ENCODE measurements at regions not wholly inside any gene's neighbourhood (a gene's known extent, or its start where the extent isn't known, plus 50 kb on each side); places are given as distances from the start of the nearest gene placed in this dataset.
A peak's percentile ranks its signal among the peaks of the same experiment; 100 is the strongest.
"Not testable (repeated sequence)": the region's sequence is repeated elsewhere in the genome, so short reads cannot be mapped to it uniquely, and the experiment has no call there.

GRCh38 chr18:6525604-6526003, 110.9 kb upstream of the L3MBTL4 start:
- H3K27me3 ChIP-seq (ENCODE audit: control insufficient read depth, low read length), result no peaks in the 10 kb centered on the region
- no peak for TF ChIP-seq EZH2phosphoT487 (IDR thresholded peaks at IDR 0.05; ENCODE audit: borderline replicate concordance, low read length)
- TF ChIP-seq, protein P1, sequence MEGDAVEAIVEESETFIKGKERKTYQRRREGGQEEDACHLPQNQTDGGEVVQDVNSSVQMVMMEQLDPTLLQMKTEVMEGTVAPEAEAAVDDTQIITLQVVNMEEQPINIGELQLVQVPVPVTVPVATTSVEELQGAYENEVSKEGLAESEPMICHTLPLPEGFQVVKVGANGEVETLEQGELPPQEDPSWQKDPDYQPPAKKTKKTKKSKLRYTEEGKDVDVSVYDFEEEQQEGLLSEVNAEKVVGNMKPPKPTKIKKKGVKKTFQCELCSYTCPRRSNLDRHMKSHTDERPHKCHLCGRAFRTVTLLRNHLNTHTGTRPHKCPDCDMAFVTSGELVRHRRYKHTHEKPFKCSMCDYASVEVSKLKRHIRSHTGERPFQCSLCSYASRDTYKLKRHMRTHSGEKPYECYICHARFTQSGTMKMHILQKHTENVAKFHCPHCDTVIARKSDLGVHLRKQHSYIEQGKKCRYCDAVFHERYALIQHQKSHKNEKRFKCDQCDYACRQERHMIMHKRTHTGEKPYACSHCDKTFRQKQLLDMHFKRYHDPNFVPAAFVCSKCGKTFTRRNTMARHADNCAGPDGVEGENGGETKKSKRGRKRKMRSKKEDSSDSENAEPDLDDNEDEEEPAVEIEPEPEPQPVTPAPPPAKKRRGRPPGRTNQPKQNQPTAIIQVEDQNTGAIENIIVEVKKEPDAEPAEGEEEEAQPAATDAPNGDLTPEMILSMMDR (IDR thresholded peaks at IDR 0.05; ENCODE audit: low read depth, low read length, poor library complexity, severe bottlenecking), result no peak
- H4K20me1 ChIP-seq (ENCODE audit: control insufficient read depth, insufficient read depth, low read depth, low read length), result no peaks in the 10 kb centered on the region
- no peak overlapping the region for H3K27ac ChIP-seq (ENCODE audit: low read depth, low read length)
- H3K79me2 ChIP-seq (ENCODE audit: control insufficient read depth, low read length), result no peaks in the 10 kb centered on the region
- no peak overlapping the region for H3K4me2 ChIP-seq (ENCODE audit: low read length)
- no peaks in the 10 kb centered on the region for H3K36me3 ChIP-seq (ENCODE audit: control insufficient read depth, low read length)
- H3K9me3 ChIP-seq (ENCODE audit: control insufficient read depth, insufficient read depth, low read length), result no peaks in the 10 kb centered on the region
- no peak overlapping the region for H3K4me3 ChIP-seq (ENCODE audit: low read length)
- H3K4me1 ChIP-seq (ENCODE audit: control insufficient read depth, low read length), result no peaks in the 10 kb centered on the region
- H3F3A ChIP-seq (ENCODE audit: control insufficient read depth, insufficient read depth), result no peaks in the 10 kb centered on the region
- H3K9me2 ChIP-seq (replicated peaks; ENCODE audit: control insufficient read depth, low read length), result no peaks in the 10 kb centered on the region

DNA sequence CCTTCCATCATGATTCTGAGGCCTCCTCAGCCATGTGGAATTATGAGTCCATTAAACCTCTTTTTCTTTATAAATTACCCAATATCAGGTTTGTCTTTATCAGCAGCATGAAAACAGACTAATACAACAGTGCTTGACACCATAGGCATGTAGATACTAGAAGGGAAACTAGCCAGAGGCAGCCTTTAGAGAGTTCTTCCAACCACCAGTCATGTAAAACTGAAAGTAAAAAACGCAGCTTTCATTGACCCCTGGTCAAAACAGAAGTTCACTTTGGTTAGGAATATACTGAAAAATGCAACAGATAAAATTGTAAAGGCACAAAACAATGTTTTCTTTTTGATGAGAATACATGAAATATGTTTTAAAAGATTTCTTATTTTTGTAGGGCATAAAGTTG, 122.8 kb upstream of the L3MBTL4 start:
- Histone ChIP-seq H3K4me2 (ENCODE audit: low read length) (no peak overlapping the region), H4K20me1 (ENCODE audit: control insufficient read depth, insufficient read depth, low read depth, low read length) (no peaks in the 10 kb centered on the region)

GRCh38 chr18:6541131-6541679, 126.5 kb upstream of the L3MBTL4 start:
- H3K79me2 ChIP-seq (ENCODE audit: control insufficient read depth, low read length); H3K4me3 ChIP-seq (ENCODE audit: low read length); H3K36me3 ChIP-seq (ENCODE audit: control insufficient read depth, low read length); H4K20me1 ChIP-seq (ENCODE audit: control insufficient read depth, insufficient read depth, low read depth, low read length); H3K9me3 ChIP-seq (ENCODE audit: control insufficient read depth, insufficient read depth, low read length); H3K27me3 ChIP-seq (ENCODE audit: control insufficient read depth, low read length); H3K9me2 ChIP-seq (replicated peaks; ENCODE audit: control insufficient read depth, low read length); H3F3A ChIP-seq (ENCODE audit: control insufficient read depth, insufficient read depth); H3K27ac ChIP-seq (ENCODE audit: low read depth, low read length); H3K4me2 ChIP-seq (ENCODE audit: low read length); H3K4me1 ChIP-seq (ENCODE audit: control insufficient read depth, low read length): not testable (repeated sequence)
- TF ChIP-seq, protein P1 (IDR thresholded peaks at IDR 0.05; ENCODE audit: low read depth, low read length, poor library complexity, severe bottlenecking), result peak; percentile 45

More for the DNA sequence above, 122.8 kb upstream of the L3MBTL4 start:
- Histone ChIP-seq H3K79me2 (ENCODE audit: control insufficient read depth, low read length) (no peaks in the 10 kb centered on the region), H3K4me1 (ENCODE audit: control insufficient read depth, low read length) (no peaks in the 10 kb centered on the region), H3K27ac (ENCODE audit: low read depth, low read length) (no peak overlapping the region), H3K9me2 (replicated peaks; ENCODE audit: control insufficient read depth, low read length) (no peaks in the 10 kb centered on the region), H3K36me3 (ENCODE audit: control insufficient read depth, low read length) (no peaks in the 10 kb centered on the region), H3K9me3 (ENCODE audit: control insufficient read depth, insufficient read depth, low read length) (no peaks in the 10 kb centered on the region), H3F3A (ENCODE audit: control insufficient read depth, insufficient read depth) (no peaks in the 10 kb centered on the region), H3K4me3 (ENCODE audit: low read length) (no peak overlapping the region), H3K27me3 (ENCODE audit: control insufficient read depth, low read length) (no peaks in the 10 kb centered on the region)
- TF ChIP-seq, protein P1 (IDR thresholded peaks at IDR 0.05; ENCODE audit: low read depth, low read length, poor library complexity, severe bottlenecking), result no peak
- no peak for TF ChIP-seq EZH2phosphoT487 (IDR thresholded peaks at IDR 0.05; ENCODE audit: borderline replicate concordance, low read length)

All from DOHH2 (cell line).